ENCODE measurements at regions not wholly inside any gene's neighbourhood (a gene's known extent, or its start where the extent isn't known, plus 50 kb on each side); places are given as distances from the start of the nearest gene placed in this dataset.
"Not testable (repeated sequence)": the region's sequence is repeated elsewhere in the genome, so short reads cannot be mapped to it uniquely, and the experiment has no call there.

GRCh38 chr3:79973917-79974595 lies 206.3 kb upstream of the ROBO1 start:
- DNase-seq (ENCODE audit: low read depth) = peak; percentile 20

GRCh38 chr3:79973482-79973881 lies 205.7 kb upstream of the ROBO1 start:
- peak; percentile 28 for DNase-seq (ENCODE audit: low read depth)

DNA sequence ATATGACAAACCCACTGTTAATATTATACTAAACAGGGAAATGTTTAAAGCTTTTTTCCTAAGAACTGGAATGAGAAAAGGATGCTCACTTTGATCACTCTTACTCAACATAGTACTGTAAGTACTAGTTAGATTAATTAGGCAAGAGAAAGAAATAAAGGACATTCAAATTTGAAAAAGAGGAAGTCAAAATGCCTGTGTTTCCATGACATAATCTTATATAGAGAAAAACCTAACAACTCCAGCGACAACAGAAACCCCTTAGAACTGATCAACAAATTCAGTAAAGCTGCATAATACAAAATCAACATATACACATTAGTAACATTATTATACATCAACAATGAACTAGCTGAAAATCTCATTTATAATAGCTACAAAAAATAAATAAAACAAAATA lies 200.6 kb upstream of the ROBO1 start:
- no peak for DNase-seq (ENCODE audit: low read depth)

GRCh38 chr3:79960594-79960993 lies 192.8 kb upstream of the ROBO1 start:
- no peak for DNase-seq (ENCODE audit: low read depth)

GRCh38 chr3:79957066-79957465 lies 189.3 kb upstream of the ROBO1 start:
- DNase-seq (ENCODE audit: low read depth) = no peak

DNA sequence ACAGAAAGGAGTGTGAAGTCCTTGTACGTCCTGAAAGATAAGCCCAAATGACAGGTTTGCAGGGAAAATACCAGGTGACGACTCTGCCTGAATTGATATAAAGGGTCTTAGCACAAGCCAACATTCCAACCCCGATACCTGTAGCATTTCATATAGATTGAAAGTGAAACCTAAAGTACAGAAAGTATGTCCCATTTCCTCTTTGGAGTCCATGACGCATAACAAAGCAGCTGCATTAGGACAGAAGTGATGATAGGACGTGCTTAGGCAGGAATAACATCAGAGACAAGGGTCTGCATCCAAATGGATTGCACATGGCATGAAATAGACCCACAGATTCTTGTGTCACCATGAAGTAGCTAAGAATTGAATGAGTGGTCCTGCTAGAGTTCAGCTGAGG lies 187.0 kb upstream of the ROBO1 start:
- DNase-seq (ENCODE audit: low read depth) = no peak

DNA sequence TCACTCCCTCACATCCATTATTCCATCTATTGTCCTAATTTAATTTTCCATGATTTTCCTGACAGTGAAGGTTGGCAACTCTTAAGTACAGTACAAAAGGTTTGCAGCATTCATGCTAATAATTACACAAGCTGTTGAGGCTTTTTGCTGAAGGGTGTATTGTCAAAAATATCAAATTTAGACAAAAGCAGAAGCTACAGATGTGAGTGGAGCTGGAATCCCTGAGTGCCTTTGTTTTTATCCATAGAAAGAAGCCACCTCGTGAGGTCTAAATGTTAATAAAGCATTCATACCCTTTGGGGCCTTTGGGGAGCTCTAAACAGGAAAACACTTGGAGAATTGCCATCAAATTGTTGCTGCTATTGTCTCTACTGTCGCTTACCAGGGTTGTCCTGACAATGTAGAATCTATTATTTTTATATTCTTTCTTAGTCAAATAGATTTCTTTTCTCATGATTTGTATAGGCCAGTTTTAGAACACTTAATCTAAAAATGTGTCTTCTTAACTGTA lies 185.8 kb upstream of the ROBO1 start:
- no peak for DNase-seq (ENCODE audit: low read depth)

GRCh38 chr3:79951426-79951825 lies 183.6 kb upstream of the ROBO1 start:
- not testable (repeated sequence) for DNase-seq (ENCODE audit: low read depth)

DNA sequence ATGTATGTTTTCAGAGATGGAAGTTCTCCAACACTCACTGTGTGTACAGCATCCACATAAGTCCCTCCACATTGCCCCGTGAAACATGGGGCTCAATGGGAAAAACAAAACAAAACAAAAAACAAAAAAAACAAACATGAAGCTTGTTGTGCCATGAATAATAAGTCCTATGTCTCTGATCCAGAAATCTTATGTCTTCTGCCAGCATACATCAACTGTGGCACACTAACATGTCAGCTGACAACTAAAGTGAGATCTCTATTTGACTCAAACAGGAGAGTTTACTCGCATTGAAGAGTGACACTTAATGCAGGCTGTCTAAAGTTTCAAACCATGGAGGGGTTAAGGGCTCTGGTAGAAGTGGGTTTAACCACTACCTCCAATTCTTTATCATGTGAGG lies 180.2 kb upstream of the ROBO1 start:
- DNase-seq (ENCODE audit: low read depth) = no peak

DNA sequence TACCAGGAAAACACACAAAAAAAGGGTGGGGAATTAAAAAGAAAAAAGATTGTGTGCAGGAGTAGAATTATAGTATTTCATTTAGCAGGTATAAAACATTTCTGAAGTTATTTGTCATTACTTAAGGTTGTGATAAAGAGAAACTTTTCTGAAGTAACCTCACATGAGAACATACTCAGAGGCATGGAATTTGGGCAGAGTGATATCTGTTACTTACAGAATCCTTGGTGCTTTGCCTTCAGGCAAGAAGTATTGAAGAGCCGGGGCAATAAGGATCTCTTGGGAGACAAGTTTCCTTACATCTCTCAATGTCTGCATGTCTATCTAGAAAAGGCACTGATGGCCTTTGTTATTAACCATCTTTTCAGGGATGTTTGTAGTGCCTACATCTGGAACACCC lies 179.7 kb upstream of the ROBO1 start:
- DNase-seq (ENCODE audit: low read depth) = peak; percentile 6

DNA sequence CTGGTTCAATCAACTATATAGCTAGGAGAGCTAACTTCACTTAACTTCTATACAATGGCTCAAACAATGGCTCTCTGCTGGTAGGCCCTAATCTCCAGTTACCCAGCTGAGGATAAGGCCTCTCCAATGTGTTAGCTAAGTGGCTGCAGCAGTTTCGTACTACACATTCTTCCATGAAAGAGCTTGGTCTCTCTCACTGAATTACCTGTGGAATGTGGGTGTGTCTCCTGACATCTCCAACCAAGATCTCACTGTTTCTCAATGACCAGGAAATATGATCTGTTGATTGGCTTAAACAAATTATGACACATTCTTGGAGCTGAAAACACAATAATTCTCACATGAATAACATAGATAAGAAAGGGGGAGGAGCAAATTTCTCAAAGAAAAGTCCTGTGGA lies 169.8 kb upstream of the ROBO1 start:
- no peak for DNase-seq (ENCODE audit: low read depth)

DNA sequence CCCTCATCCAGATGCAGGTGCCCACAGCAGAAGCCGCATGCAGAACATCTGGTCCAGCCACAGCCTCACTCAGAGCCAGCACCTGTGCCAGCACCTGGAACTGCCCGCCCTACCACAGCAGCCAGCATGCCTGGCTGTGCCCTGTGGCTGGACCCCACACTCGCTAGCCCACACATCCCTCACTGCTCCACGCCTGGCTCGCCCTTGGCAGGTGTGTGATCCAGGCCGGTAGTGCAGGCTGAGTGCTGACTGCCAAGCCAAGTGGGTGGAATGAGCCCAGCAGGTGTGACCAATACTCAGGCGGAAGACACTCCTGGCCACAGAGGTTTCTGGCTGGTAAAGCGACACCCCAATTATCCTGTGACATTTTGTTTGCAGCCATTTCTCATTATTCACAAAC lies 162.4 kb upstream of the ROBO1 start:
- DNase-seq (ENCODE audit: low read depth) = no peak

DNA sequence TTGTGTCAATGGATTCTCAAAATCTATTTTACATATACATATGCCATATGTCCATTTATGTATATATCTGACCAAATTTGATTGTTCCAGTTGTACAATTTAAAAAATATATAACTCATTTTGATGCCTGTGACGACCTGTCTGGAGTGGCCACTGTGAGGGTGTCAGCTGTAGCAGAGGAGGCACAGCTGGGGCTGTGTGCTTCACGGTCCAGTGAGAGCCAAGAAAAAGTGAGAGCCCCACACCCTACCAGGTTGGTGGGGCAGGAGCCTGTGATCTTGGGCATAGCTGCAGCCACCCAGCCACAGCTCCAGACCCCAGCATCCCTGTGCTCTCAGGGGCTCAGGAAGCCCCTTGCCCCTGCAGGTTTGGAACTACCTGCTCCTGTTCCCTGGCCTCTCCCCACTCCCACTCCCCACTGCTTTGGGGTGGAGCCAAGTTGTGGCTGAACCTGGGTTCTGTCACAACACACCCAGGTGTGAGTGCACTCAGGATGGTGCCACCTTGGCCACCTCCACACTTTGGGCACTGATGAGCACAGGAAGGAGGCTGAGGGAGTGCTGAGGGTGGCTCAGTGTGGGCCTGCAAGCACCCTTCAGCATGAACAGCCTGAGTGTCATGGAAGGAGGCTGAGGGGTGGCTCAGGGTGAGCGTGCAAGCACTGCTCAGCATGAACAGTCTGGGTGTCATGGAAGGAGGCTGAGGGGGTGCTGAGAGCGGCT lies 161.1 kb upstream of the ROBO1 start:
- no peak for DNase-seq (ENCODE audit: low read depth)

GRCh38 chr3:79926522-79926921 lies 158.7 kb upstream of the ROBO1 start:
- no peak for DNase-seq (ENCODE audit: low read depth)

DNA sequence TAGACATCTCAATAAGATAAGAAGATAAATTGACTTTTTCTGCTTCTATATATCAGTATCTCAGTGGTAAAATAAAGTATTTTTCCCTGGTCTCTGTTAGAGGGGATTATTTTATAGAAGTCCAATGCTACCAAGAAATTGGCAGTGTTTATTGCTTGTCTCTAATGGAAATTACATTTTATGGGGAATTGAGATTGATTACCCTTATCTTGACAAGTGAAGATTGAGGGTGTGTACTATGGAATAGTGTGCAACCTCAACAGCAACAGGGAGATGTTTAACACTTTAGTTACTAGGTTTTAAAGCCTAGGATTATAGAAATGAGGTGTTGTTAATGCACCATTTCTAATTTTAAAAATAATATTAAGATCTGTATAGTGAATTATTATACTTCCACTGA lies 154.8 kb upstream of the ROBO1 start:
- DNase-seq (ENCODE audit: low read depth) = no peak

DNA sequence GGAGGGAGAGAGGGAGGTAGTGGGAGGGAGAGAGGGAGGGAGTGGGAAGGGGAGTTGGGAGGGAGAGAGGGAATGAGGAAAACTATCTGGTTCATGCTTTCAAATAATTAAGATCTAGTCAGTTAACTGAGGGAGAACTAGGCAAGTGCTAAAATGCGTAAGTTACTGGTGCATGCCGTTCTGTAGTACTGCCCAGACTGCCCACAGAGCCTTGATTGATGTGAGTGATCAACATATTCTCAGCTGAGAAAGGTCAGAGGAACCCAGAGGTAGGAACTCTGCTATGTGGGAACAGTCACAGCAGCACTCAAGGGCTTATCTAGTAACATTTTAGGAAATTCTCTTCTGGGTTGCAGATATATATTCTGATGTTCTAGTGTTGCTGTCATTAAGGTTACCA lies 149.8 kb upstream of the ROBO1 start:
- no peak for DNase-seq (ENCODE audit: low read depth)

- no peak for DNase-seq (ENCODE audit: low read depth)
Observed at GRCh38 chr3:79910337-79910736, 142.5 kb upstream of the ROBO1 start.

DNA sequence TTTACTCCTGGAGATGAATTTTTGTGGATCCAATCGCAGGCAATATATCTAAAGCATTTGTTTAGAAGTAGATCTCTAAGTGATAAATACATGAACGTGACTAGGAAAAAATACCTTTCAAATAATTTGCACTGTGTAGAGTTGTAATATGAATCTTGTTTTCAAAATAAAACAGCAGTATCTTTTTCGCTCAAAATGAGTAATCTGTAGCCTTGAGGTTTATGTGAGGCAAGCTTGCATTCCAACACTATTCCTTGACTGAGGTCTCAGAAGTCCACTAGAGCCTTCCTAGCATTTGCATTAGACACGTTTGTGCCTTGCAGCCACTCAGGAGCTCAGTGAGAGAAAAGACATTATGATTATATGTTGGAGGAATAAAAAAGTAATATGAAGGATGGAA lies 138.3 kb upstream of the ROBO1 start:
- peak; percentile 41 for DNase-seq (ENCODE audit: low read depth)

GRCh38 chr3:79902151-79902550 lies 134.4 kb upstream of the ROBO1 start:
- DNase-seq (ENCODE audit: low read depth) = no peak

DNA sequence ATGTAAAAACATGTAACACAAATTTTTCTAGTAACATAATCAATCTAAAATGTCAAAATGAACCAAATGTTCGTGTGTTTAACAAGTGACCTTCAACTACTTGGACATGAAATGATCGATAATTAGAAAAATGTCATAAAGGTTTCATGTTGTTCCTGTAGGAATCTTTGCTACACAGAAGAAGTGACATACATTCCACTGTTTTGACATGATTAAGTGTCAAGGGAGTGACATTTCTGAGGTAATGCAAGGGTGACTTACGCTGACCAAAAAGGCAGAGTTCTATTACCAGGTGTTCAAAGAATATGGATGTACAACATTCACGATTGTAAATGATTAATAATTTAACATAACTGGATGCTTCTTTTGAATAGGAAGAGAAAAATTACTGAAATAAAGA lies 131.1 kb upstream of the ROBO1 start:
- no peak for DNase-seq (ENCODE audit: low read depth)

- no peak for DNase-seq (ENCODE audit: low read depth)
Observed at GRCh38 chr3:79896086-79896485, 128.3 kb upstream of the ROBO1 start.

DNA sequence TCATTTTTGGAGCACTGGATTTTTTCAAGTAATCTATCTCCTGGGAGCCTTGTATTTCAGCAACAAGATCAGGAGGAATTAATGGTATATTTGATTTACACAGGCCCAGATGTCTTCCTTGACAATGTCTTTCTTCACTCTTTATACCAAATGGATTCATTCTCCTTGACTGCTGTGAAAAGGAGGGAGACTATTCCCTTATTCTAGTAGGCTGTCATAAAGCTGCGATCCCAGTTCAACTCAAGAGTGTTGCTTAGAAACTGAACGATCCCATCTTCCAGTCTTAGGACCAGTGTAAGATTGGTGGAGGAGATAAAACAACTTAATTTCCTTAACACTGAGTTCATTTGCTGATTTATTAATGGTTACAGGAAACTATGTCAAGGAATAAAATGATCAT lies 119.4 kb upstream of the ROBO1 start:
- no peak for DNase-seq (ENCODE audit: low read depth)

GRCh38 chr3:79886204-79886603 lies 118.4 kb upstream of the ROBO1 start:
- DNase-seq (ENCODE audit: low read depth) = no peak
